ENCODE measurements at regions not wholly inside any gene's neighbourhood (a gene's known extent, or its start where the extent isn't known, plus 50 kb on each side); places are given as distances from the start of the nearest gene placed in this dataset.

DNA sequence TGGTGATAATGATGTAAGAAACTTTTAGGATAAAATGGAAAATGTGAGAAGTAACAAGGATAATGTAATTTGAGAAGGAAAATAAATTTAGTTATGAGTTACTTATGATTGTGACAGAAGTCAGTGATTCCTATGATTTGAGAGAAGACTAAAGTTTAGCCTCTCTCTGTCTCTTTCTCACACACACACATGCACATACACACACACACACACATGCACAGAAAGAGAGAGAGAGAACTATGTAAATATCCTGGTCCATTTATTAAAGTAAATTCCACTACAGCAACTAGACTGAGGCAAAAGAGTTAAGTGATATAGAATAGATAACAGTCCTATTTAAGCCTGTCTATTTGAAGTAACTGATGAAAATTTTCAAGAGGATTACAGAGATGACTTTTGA, 375.2 kb downstream of the CD109 start:
- intact Hi-C loops (cut with DNase I) = no loop called here
- no peak for ATAC-seq (ENCODE audit: poor library complexity)
- no peak for DNase-seq

DNA sequence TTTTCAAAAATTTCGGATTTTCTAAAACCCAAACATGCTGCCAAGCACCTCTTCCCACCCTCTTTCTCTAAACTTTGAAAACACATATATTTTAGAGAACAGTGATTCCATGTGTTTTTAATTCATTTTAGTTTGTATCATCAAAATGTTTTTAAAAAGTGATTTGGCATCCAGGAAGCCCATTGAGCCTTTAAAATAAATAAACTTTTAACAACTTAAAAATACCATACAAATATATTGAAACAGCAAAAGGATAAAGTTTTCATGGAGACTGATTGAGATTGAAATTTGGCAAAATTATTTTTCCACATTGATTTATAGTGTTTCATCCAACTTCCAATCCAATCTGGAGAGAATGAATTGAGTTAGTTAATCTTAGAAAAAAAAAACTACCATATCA, 374.7 kb downstream of the CD109 start:
- no peak for ATAC-seq (ENCODE audit: poor library complexity)
- intact Hi-C loops (cut with DNase I) = no loop called here
- DNase-seq = no peak

DNA sequence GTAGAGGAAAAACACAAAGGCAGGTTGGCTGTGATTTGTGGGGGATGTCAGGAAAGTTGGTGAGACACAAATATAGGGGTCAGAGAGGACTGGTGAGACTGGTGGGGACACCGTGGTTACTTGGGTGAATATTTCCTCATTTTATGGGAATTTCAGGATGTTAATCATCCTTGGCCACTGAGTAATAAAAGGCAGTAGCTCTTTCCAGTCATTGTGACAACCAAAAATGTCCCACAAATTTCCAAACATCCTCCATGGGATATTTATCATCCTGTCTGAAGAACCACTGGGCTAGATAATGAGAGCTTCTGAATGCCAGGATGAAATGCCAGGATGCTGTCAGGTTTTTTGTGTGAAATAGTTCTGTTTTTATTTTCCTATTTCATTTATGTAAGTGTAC, 374.1 kb downstream of the CD109 start:
- DNase-seq (no peak), ATAC-seq (ENCODE audit: poor library complexity) (no peak)
- intact Hi-C loops (cut with DNase I) = no loop called here

DNA sequence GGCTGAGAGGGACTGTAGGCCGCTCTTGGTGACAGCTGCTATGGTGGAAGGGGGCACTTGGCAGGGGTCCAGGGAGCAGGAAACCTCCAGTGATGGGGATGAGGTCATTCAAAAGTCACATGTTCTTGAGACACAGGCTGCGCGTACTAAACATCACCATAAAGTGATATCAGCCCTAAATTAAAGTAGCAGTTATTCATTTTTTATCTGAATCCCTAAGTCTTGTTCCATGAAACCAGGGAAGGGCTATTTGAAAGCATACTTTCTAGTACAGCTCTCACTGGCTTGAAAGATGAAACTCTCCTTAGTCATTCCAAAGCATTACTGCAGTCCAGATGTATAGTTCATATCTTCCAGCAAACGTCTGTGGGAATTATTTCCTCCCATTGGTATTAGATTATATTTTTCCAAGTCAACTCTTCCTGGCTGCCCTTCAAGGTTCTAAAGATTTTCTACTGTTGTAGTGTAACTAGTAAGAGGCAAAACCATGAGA, 373.1 kb downstream of the CD109 start:
- intact Hi-C loops (cut with DNase I) = no loop called here
- DNase-seq (no peak), ATAC-seq (ENCODE audit: poor library complexity) (no peak)

DNA sequence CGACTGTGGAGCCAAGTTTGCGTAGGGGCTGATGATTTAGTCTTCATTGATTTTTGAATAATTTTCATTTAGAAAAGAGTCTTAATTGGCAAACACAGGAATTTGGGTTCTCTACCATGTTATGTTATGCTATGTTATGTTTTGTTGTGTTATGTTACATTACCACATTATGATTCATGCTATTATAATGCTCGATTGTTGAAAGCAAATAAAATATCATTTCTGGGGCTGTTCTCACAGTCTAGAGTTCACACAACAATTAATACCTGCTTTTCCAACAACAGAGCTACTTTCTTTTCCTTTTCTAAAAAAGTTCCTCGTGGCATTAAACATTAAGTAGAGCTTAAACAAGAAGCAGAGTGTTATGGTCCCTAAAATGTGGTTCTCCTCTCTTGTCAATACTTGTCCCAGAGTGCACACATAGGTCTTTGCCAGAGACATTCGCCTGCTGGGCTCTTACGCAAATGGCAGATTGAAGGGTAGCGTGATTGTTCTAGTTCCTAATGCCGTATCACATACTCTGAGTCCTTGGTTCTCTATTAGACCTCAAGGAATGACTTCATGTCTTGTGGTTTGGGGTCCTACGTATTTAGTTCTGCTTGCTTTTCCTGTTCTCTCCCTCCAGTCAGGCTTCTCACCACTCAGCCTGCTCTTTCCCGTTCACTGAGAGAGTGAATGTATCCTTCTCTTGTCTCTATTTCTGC, 370.3 kb downstream of the CD109 start:
- DNase-seq = no peak
- peak; percentile 46 for ATAC-seq (ENCODE audit: poor library complexity)
- intact Hi-C loops (cut with DNase I) = no loop called here

DNA sequence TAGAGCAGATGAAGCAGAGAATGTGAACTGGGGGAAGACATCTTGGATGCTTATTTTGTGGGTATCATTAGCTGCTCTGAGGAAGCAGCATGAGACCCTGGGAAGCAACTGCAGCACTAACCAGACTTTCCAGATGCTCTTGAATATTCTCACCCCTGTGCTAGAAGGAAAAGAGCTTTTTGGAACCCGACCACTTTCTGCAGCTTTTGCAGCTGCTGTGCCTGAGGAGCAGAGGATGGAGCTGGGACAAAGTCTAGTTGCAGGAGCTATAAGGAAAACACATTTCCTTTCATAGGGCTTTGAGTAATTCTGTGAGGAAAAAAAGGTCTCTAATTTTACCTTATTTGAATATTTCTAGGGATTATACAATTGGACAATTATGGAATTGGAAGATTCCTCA, 369.7 kb downstream of the CD109 start:
- intact Hi-C loops (cut with DNase I) = no loop called here
- no peak for DNase-seq
- ATAC-seq (ENCODE audit: poor library complexity) = no peak

DNA sequence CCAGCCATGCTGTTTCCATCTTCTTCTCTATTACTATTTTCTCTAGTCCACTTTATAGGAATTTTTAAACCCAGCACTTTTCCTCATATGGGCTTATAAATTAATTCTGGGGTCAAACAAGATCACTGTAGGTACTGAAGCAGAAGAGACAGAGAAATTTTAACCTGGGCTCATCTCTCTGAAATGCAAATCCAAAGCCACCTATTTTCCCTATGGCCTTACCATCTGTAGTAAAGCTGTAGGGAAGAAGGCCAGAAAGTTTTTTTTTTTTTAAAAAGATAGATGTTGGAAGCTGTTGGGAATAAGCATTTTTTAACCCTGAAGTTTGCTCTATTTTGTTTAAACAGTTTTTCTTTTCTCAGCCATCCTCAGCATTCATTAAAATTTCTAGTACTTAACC, 367.4 kb downstream of the CD109 start:
- intact Hi-C loops (cut with DNase I) = no loop called here
- DNase-seq (no peak), ATAC-seq (ENCODE audit: poor library complexity) (no peak)

DNA sequence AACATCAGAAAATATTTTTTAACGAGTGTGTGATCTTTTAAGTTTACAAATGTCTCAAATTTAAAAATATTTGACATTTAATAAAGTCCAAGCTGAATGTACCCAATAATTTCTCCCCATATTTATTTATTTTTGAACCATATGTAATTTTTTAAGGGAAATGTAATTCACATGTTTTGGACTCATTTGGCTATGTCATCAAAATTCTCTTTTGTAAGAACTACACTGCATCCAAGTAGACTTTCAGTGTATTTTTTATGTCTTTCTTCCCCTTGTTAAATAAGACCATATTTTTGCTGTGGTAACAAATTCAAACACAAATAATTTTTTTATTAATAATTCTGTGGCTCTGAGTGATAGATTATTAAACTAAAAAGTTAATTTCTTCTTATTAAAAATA, 365.2 kb downstream of the CD109 start:
- intact Hi-C loops (cut with DNase I) = no loop called here
- ATAC-seq (ENCODE audit: poor library complexity) (no peak), DNase-seq (no peak)

DNA sequence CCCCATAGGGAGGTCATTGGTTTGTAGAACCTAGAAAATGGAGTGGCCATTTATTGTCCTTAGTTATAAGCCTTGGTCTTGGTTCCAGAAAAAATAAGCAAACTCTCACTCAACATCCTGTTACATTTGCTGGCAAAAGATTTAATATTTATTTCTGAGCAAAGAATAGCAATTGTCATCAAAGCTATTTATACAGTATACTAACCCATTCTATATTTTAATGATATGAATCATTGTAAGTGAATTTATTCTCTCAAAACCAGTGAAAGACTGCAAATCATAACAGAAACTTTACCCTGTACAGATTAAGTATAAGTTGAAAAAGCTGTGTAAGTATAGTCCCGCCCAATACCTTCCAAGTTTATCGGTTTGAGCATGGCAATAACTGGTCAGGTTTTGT, 364.4 kb downstream of the CD109 start:
- DNase-seq = no peak
- intact Hi-C loops (cut with DNase I) = no loop called here
- ATAC-seq (ENCODE audit: poor library complexity) = no peak

DNA sequence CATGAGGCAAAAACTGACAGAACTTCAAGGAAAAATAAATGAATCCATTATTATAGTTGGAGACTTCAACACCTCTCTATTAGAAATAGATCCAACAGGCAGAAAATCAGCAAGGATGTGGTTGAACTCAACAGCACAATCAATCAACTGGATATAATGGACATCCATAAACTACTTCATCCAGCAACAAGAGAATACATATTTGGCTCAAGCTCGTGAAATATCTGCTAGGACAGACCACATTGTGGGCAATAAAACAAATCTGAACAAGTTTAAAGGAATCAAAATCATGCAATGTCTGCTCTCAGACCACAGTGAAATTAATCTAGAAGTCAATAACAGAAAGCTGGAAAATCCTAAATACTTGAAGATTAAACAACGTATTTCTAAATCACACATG, 362.6 kb downstream of the CD109 start:
- ATAC-seq (ENCODE audit: poor library complexity) = no peak
- intact Hi-C loops (cut with DNase I) = no loop called here

DNA sequence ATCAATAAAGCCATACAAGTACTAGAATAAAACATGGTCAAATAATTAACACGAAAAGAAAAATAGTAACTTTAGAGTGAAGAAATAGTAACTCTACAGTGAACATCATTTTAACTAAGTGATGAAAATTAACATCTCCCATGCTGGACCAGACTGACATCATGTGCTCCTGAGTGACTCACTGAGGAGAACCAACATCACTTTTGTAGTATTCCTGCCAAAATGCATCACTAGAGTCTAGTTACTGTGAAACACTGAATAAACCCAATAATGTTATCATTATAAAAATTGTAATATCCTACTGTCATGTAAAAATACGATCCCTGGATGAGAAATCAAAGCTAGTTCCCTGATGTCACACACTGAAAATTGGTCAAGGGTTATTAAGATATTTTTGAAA, 361.3 kb downstream of the CD109 start:
- ATAC-seq (ENCODE audit: poor library complexity) = no peak
- intact Hi-C loops (cut with DNase I) = no loop called here
- DNase-seq = no peak

More for the DNA sequence above, 362.6 kb downstream of the CD109 start:
- no peak for DNase-seq

DNA sequence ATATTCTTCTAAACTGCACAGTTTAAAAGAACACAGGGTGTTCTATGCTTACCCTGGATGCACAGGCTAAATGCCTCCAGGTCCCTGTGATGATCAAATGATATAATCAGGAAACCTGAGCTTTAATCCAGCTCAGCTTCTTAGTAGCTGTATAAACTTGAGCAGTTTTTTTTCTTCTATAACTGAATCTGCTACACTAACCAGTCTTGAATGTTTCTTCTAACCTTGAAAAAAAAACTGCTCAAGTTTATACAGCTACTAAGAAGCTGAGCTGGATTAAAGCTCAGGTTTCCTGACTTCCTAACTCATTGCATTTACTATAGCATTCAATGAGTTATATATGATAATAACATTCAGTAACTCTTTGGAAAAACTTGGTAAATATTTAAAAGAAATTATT, 358.2 kb downstream of the CD109 start:
- ATAC-seq (ENCODE audit: poor library complexity) (no peak), DNase-seq (no peak)
- intact Hi-C loops (cut with DNase I) = no loop called here

DNA sequence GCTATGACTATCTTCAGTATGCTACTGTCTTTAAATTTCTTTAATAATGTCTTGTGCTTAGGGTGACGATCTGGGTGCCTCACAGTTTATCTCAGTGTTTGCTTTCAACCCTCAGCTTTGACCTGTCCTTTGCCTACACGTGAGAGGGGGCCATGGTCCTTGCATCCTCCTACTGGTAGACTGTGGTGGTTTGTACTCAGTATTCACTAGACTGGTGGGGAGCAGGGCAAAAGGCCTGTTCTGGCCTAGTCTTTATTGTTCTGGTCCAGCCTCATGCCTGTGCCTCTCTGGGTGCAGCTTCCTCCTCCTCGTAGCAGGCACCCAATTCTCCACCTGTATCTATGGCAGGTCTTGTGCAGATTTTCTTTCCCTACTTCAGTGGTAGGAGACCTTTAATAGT, 354.9 kb downstream of the CD109 start:
- intact Hi-C loops (cut with DNase I) = no loop called here
- no peak for ATAC-seq (ENCODE audit: poor library complexity)
- no peak for DNase-seq

DNA sequence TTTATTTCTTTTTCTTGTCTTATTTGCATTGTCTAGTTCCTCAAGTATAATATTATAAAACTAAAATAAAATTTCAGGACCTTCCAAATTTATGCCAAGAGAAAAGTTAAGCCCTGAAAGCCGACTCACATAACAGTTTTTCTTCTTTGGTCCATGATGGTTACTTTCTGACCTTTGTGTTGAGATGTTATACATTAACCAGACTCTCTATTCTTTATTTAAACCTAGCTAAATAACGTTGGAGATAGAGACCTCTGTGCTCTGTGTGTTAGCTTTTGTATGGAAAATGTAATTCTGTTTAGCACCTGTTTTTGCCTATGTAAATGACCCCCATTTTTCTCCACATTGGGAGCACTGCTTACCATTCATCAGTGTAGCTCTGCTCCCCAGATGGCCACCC, 352.4 kb downstream of the CD109 start:
- intact Hi-C loops (cut with DNase I) = no loop called here
- no peak for ATAC-seq (ENCODE audit: poor library complexity)
- DNase-seq = no peak

DNA sequence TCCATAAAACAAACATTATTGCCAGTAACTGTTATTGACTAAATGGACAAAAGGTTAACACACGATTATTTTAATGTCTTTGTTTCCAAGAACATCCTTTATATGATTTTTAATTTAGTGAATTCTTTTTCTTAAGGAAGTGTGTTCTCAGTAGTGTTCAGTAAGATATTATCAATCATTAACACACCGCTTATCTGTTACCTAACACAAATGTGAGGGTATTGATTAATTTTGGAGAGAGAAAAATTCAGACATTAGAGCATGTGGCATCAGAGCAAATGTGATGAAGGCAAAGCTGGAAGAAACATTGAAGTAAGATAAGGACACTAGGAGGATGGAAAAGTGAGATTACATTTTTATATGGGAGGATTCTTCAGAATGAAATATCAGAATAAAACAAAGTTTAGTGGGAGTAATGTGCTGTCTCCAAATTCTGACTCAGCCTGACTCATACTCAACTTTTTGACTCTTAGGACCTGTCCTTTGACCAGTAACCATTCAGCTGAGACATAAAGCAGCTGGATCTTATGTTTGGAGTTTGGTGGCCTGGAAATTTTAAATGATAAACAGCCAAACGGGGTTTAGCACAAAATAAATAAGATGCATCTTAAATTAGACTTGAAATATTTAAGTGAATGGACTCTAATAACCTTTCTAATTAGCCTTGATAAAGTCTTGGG, 348.6 kb downstream of the CD109 start:
- DNase-seq = no peak
- ATAC-seq (ENCODE audit: poor library complexity) = peak; percentile 91
- intact Hi-C loops (cut with DNase I) = no loop called here

DNA sequence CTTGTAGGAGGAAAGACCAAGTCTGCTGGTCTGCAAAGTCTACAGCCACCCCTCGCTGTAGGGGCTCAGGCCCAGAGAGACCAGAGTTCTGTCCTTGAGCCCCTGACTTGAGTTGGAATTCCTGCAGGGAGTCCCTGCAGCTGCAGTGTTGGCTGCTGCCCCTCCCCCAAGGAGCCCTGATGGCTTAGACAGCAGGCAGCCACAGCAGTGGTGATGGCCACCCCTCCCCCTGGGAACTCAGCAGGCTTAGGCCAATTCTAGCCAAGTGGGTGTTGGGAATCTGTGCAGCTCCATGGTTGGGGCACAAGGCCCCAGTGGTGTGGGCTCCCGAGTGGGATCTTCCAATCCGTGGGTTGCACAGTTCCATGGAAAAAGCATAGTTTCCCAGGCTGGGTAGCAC, 345.4 kb downstream of the CD109 start:
- ATAC-seq (ENCODE audit: poor library complexity) = no peak
- intact Hi-C loops (cut with DNase I) = no loop called here
- DNase-seq = no peak

DNA sequence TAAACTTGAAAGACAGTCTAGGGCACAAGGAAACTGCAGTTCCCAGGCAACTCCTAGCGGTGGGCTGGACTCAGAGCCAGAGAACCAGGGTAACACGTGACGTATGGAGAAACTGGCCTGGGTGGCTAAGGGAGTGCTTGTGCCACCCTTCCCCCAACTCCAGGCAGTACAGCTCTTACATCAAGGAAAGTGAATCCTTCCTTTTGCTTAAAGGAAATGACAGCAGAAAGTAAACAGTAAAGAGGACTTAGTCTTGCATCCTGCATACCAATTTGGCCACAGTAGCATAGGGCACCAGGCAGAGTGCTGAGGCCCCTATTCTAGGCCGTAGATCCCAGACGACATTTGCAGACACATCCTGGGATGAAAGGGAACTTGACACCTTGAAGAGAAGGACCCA, 322.8 kb downstream of the CD109 start:
- DNase-seq = no peak
- intact Hi-C loops (cut with DNase I) = no loop called here
- ATAC-seq (ENCODE audit: poor library complexity) = no peak

DNA sequence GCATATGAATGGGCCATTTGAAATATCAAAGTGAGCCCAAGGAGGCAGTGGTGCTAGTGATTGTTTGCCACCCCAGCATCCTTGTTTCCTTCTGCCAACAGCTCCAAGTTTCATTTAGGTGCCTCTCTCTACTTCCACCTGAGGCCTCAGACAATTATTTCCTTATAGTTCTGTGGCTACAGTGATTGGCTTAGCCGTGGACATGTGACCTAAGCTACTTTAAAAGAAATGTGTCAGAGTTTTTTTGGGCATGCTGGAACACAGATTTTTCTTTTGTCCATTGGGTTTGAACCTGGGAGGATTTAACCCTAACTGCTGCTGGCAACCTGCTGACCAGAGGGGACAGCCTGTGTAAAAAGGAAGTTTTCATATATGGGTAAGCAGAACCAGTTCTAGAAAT, 319.4 kb downstream of the CD109 start:
- no peak for ATAC-seq (ENCODE audit: poor library complexity)
- intact Hi-C loops (cut with DNase I) = no loop called here
- no peak for DNase-seq

DNA sequence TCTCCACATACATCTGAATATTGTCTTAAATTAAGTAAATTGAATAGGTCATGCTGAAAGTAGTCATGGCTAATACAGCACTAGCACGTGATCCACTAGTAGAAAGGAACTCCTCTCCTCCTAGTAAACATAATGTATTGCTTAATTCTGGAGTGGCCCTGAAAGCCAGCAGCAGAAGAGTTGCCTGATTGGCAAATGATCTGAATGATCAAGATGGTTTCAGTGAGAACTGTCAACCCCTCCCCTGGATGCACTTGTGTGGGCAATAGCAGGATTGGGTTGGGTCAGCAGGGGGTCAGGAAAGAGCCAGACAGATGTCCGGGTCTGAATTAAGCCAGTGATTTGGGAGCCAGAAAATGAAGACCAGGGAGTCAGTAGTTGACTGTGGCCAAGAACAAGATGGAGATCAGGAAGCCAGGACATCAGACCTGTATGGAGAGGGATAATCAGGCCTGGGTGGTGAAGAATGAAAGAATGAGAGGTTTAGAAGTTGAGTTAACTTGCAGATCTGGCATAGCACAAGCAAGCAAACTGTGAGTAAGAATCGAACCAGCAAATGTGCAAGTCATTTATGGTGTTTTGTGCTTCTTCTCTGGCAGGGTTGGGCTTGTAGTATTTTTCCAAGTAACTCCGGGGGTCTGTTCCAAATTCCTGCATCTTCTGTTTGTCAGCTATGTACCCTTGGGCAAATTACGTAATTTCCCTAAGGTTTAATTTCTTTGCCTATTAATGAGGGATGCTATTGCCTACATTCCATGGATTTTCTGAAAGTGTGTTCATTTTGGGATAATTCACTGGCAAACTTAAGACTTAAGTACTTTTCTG, 304.9 kb downstream of the CD109 start:
- DNase-seq = no peak
- ATAC-seq (ENCODE audit: poor library complexity) = no peak
- intact Hi-C loops (cut with DNase I) = no loop called here
